ENCODE measurements at regions not wholly inside any gene's neighbourhood (a gene's known extent, or its start where the extent isn't known, plus 50 kb on each side); places are given as distances from the start of the nearest gene placed in this dataset.

DNA sequence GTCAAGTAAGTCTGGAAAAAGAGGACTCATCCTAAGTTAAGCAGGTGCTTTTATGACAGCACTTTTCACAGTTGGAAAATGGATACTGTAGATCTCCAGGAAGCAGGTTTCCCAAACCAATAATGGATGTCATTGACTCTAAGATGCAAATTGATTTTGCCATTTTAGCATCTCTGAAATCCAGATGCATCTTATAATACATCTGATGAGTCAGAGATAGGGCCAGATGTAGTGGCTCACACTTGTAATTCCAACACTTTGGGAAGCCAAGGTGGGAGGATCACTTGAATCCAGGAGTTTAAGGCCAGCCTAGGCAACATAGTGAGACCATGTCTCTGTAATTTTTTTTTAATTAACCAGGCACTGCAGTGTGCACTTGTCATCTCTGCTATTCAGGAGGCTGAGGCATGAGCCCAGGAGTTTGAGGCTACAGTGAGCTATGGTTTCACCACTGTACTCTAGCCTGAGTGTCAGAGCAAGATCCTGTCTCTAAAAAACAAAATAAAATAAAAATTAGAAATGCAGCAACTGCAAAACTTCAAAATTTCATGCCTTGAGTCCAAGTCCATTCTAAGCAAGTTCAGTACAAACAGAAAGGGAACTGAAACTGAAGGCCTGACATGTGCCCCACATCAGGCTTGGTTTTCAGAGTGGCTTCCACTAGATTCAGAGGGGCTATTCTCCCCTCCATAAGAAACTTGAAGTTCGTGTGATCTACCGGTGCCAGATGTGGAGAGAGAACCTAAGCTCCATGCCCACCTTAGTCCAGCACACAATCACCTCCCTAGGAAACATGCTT, 267.8 kb upstream of the NCKAP5 start:
- no peak for DNase-seq (ENCODE audit: low read depth)
- H3K4me3 ChIP-seq (ENCODE audit: control insufficient read depth, low read depth, low read length): no peak overlapping the region
- TF ChIP-seq, protein P1, sequence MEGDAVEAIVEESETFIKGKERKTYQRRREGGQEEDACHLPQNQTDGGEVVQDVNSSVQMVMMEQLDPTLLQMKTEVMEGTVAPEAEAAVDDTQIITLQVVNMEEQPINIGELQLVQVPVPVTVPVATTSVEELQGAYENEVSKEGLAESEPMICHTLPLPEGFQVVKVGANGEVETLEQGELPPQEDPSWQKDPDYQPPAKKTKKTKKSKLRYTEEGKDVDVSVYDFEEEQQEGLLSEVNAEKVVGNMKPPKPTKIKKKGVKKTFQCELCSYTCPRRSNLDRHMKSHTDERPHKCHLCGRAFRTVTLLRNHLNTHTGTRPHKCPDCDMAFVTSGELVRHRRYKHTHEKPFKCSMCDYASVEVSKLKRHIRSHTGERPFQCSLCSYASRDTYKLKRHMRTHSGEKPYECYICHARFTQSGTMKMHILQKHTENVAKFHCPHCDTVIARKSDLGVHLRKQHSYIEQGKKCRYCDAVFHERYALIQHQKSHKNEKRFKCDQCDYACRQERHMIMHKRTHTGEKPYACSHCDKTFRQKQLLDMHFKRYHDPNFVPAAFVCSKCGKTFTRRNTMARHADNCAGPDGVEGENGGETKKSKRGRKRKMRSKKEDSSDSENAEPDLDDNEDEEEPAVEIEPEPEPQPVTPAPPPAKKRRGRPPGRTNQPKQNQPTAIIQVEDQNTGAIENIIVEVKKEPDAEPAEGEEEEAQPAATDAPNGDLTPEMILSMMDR (IDR thresholded peaks at IDR 0.05; ENCODE audit: control insufficient read depth, insufficient read depth, low read depth, low read length, missing control alignments): no peak

DNA sequence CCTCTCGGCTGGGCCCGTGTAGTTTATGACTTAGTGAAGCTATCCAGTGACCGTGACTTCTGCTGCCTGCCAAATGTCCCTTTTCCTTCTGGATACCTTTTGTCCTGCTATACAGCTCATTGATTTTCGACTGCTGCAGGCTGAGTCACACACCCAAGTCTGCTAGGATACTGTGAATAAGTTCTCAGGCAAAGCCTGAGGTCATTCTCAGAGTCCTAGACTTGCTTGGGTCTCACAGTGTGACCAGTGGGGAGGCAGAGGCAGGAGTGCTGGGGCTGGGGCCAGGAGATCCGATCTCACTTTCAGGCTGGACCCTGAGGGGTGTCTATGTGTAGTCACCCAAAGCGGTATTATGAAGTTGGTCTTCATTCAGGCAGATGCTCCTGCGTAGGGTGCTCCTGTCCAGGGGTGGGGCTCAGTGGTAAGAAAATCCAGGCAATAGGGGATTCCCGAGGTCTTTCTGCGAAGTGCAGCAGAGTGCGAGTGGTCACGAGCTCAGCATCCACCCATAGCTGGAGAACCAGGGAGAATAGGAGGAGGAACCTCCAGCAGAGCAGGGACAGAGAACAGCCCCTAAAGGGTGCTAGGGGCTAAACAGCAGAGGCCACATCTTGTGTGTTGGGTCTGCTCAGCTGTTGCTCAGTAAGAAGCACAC, 268.6 kb upstream of the NCKAP5 start:
- TF ChIP-seq, protein P1 (IDR thresholded peaks at IDR 0.05; ENCODE audit: control insufficient read depth, insufficient read depth, low read depth, low read length, missing control alignments): no peak
- no peak for DNase-seq (ENCODE audit: low read depth)
- no peak overlapping the region for H3K4me3 ChIP-seq (ENCODE audit: control insufficient read depth, low read depth, low read length)

DNA sequence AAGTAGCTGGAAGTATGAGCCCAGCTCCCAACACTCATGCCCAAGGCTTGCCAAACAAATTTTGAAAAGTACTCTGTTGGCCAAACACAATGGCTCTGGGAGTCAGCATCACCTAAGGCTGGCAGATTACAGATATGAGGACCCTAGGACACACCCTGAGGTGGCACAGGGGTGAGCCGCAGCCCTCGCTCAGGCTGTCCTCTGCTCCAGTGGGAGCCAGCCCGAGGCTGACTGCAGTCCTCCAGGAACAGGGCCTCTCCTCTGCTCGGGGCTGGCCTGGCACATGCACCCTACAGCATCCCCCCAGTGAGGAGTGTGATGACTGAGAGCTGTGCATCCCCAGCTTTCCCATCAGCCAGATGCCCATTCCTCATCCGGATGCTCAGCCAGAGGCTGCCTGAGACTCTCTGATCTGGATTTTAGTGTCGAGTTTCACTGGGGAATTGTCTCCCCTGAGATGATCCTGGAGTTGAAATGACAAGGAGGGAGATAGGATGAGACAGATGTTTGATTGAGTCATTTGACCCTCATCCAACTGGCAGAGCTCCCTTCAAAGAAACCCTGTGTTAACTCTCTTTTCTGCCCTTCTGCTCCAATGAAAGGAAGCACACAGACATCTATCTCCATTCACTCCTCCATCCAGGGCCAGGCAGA, 269.3 kb upstream of the NCKAP5 start:
- H3K4me3 ChIP-seq (ENCODE audit: control insufficient read depth, low read depth, low read length): no peak overlapping the region
- TF ChIP-seq, protein P1 (IDR thresholded peaks at IDR 0.05; ENCODE audit: control insufficient read depth, insufficient read depth, low read depth, low read length, missing control alignments): no peak
- no peak for DNase-seq (ENCODE audit: low read depth)

DNA sequence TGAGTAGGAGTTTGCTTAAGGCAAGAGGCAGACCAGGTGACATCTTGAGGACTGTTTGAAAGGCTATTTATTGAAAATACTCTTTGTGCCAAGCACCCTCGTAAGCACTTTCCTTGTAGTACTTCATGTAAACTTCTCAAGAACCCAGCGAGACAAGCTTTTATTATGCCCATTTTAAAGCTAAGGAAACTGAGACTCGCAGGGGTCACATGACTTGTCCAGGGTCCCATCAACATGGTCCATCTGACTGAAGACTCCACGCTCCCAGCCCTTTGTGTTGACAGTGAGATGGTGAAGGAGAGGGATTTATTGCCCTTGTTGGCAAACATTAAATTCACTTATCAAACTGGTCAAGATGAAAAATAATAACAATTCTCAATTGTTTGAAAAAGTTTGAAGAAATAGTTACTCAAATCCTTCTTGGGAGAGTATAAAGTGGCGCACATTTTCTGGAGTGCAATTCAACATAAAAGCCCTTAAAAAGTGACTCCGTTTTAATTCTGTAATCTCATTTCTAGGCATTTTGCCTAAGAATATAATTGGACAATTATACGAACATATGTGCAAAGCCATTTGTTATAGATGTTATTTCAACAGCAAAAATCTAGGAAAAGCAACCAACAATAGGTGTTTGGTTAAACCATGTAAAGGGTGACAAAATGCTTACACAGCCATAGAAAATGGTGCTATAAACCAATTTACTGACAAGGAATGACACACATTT, 270.5 kb upstream of the NCKAP5 start:
- no peak overlapping the region for H3K4me3 ChIP-seq (ENCODE audit: control insufficient read depth, low read depth, low read length)
- DNase-seq (ENCODE audit: low read depth): no peak
- TF ChIP-seq, protein P1 (IDR thresholded peaks at IDR 0.05; ENCODE audit: control insufficient read depth, insufficient read depth, low read depth, low read length, missing control alignments): no peak

DNA sequence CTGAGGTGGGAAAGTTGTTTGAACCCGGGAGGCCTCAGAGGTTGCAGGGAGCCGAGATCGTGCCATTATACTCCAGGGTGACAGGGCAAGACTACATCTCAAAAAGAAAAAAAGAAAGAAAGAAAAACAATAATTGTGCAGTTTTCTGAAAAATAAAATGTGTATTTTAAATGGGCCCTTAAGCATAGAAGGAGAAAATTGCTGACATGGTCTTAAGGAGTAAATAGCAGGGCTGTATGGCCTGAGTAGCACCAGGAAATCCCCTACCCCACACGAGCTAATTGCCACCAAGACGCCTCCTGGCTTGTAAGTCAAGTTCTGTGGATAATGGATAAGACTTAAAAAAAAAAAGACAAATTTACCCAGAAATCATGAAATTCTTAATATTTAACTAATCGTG, 271.4 kb upstream of the NCKAP5 start:
- H3K4me3 ChIP-seq (ENCODE audit: control insufficient read depth, low read depth, low read length): no peak overlapping the region
- DNase-seq (ENCODE audit: low read depth): no peak
- TF ChIP-seq, protein P1 (IDR thresholded peaks at IDR 0.05; ENCODE audit: control insufficient read depth, insufficient read depth, low read depth, low read length, missing control alignments): no peak

DNA sequence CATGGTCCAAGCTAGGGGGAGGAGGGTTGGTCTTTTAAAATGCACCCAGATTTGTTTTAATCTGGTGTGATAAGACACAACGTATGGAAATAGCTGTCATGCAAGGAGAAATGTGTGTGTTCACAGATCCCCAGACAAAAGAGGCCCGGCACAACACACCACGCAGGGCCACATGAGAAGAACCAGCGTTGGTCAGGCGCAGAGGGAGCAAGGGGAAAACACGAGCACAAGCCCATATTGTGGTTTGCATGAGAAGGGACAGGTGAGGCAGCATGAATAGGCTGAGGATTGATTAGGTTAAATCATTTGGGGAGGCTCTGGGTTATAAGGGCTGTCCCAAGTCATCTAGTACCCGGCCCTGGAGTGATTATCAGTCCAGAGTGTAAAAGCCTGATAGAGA, 272.5 kb upstream of the NCKAP5 start:
- H3K4me3 ChIP-seq (ENCODE audit: control insufficient read depth, low read depth, low read length): no peak overlapping the region
- no peak for DNase-seq (ENCODE audit: low read depth)
- TF ChIP-seq, protein P1 (IDR thresholded peaks at IDR 0.05; ENCODE audit: control insufficient read depth, insufficient read depth, low read depth, low read length, missing control alignments): no peak

Measured in AG09309 (cell line).